Astrocyte of the cerebellum (primary cell): ENCODE measurements at regions not wholly inside any gene's neighbourhood (a gene's known extent, or its start where the extent isn't known, plus 50 kb on each side); places are given as distances from the start of the nearest gene placed in this dataset.
"Not testable (repeated sequence)": the region's sequence is repeated elsewhere in the genome, so short reads cannot be mapped to it uniquely, and the experiment has no call there.

ENCODE experiments used
- DNase-seq: peaks from one replicate; pipeline ENCODE4 v3.0.0-alpha.2; 2011; ENCODE audit warnings: low read depth
- H3K4me3 ChIP-seq: 2 replicates; pipeline ENCODE4 v1.5.1; 2011; ENCODE audit warnings: mild to moderate bottlenecking, low read depth, low read length, moderate library complexity
- CTCF ChIP-seq: IDR thresholded peaks from 2 replicates; pipeline ENCODE4 v1.5.1; 2012; ENCODE audit warnings: low read length, low read depth, moderate library complexity, mild to moderate bottlenecking; ENCODE audit errors: missing control alignments
- in situ Hi-C: cut with HindIII; loops from 2 replicates; pipeline ENCODE4 v1.10.0; 2017; ENCODE audit warnings: low sequenced_read_pairs

- TF ChIP-seq CTCF = no peak
- in situ Hi-C loops = no loop called here
- H3K4me3 ChIP-seq = no peak overlapping the region
- DNase-seq = no peak
Measured at GRCh38 chr2:67169417-67170140, 227.6 kb upstream of the ETAA1 start.

- no peak for TF ChIP-seq CTCF
- no peak overlapping the region for H3K4me3 ChIP-seq
- DNase-seq = no peak
- in situ Hi-C loops = no loop called here
Measured at GRCh38 chr2:67179526-67179925, 217.6 kb upstream of the ETAA1 start.

- in situ Hi-C loops = no loop called here
Measured at GRCh38 chr2:67180841-67181240, 216.3 kb upstream of the ETAA1 start.

GRCh38 chr2:67182884-67183283 lies 214.2 kb upstream of the ETAA1 start:
- DNase-seq = no peak
- H3K4me3 ChIP-seq = no peak overlapping the region
- no peak for TF ChIP-seq CTCF
- in situ Hi-C loops = no loop called here

More at GRCh38 chr2:67180841-67181240, 216.3 kb upstream of the ETAA1 start:
- DNase-seq = no peak
- TF ChIP-seq CTCF = no peak
- H3K4me3 ChIP-seq = no peak overlapping the region

GRCh38 chr2:67186326-67186725 lies 210.8 kb upstream of the ETAA1 start:
- no peak for TF ChIP-seq CTCF
- in situ Hi-C loops = no loop called here
- no peak for DNase-seq
- H3K4me3 ChIP-seq = no peak overlapping the region

GRCh38 chr2:67186871-67187270 lies 210.3 kb upstream of the ETAA1 start:
- no peak overlapping the region for H3K4me3 ChIP-seq
- no peak for DNase-seq
- in situ Hi-C loops = no loop called here
- no peak for TF ChIP-seq CTCF

- H3K4me3 ChIP-seq, in situ Hi-C loops, DNase-seq: not testable (repeated sequence)
Measured at GRCh38 chr2:67195327-67195726, 201.8 kb upstream of the ETAA1 start.
